ENCODE measurements at regions not wholly inside any gene's neighbourhood (a gene's known extent, or its start where the extent isn't known, plus 50 kb on each side); places are given as distances from the start of the nearest gene placed in this dataset.

DNA sequence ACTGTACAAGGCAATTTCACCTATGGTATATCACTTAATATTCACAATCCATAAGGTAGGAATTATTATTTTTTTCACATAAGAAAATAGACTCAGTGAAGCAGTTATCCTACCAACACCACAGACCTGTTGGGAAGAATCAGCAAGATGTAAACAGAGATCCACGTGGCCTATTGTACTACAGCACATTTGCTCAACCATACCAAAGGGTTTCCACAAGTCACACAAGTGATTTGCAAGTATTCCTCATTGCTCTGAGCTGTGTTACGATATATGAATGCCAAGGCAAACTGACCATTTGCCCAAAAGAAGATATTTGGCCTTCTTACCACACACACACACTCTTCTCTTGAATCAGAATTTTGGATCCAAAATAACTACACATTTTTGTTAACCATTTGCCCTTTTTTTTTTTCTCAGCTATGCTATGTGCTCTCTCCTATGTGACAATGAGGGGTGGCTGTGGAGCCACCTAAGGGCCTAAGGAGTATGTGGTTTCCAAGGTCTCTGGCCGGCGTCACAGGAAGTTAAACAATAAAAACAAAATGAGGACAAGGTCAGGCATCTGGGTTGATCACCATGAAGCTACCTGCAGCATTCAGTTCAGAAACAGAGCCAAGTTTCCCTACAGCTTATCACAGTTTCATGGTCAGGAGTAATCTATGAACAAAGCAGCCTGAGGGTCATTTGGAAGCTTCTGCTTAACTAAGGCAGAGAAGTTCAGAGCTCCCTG lies 171.0 kb upstream of the FREM1 start:
- DNase-seq (ENCODE audit: extremely low read depth in 1 of 4, low spot score in 3 of 4): no peak
- no peaks in the 10 kb centered on the region for H3K36me3 ChIP-seq (ENCODE audit: control insufficient read depth, insufficient read depth, low read length)
- no peak overlapping the region for H3K4me2 ChIP-seq (ENCODE audit: insufficient read depth, low read length)
- TF ChIP-seq SAFB (IDR thresholded peaks at IDR 0.05; ENCODE audit: borderline replicate concordance, low read depth, low read length) (no peak), CREB1 (IDR thresholded peaks at IDR 0.05) (no peak), CREB1 (CRISPR knock-in tag; IDR thresholded peaks at IDR 0.05) (no peak), SIRT6 (IDR thresholded peaks at IDR 0.05; ENCODE audit: low read depth, low read length) (no peak)
- no peak for FAIRE-seq
- H4K20me1 ChIP-seq (replicated peaks; ENCODE audit: control insufficient read depth, insufficient read depth, low read length): no peaks in the 10 kb centered on the region
- CTCF ChIA-PET (ENCODE audit: low intra/inter-chr PET ratio): no interaction called here
- no peaks in the 10 kb centered on the region for H3K9me1 ChIP-seq (ENCODE audit: control insufficient read depth, insufficient read depth, low read length)
- no peaks in the 10 kb centered on the region for H3K9me3 ChIP-seq (replicated peaks; ENCODE audit: control insufficient read depth, insufficient read depth, low read depth, low read length)
- no TSS peak for BruUV-seq (replicated peaks)
- no peak overlapping the region for H3K4me3 ChIP-seq
- in situ Hi-C loops (cut with MboI) (no loop called here), intact Hi-C loops (cut with micrococcal nuclease) (no loop called here)
- no peak for ATAC-seq
- H3K27me3 ChIP-seq (ENCODE audit: control insufficient read depth in 2 of 2, insufficient read depth in 2 of 2, low read length in 2 of 2): no peaks in the 10 kb centered on the region
- H3K9ac ChIP-seq (ENCODE audit: insufficient read depth in 1 of 2, low read depth in 2 of 2, low read length in 2 of 2): no peak overlapping the region
- no peaks in the 10 kb centered on the region for H3K4me1 ChIP-seq (replicated peaks in 1 of 2; ENCODE audit: control insufficient read depth in 2 of 2, insufficient read depth in 2 of 2, low read length in 2 of 2)
- POLR2A ChIA-PET: no interaction called here
- WGBS (ENCODE audit: insufficient coverage, low coverage, missing lambda C conversion rate): 0% methylated on average over 4 of the region's 4 CpGs
- no peaks in the 10 kb centered on the region for H3K79me2 ChIP-seq (ENCODE audit: control insufficient read depth, insufficient read depth, low read length)
- H3K27ac ChIP-seq (ENCODE audit: extremely low read depth, low read depth, low read length): no peak overlapping the region
- H2AFZ ChIP-seq (ENCODE audit: low read depth, low read length): no peak overlapping the region

DNA sequence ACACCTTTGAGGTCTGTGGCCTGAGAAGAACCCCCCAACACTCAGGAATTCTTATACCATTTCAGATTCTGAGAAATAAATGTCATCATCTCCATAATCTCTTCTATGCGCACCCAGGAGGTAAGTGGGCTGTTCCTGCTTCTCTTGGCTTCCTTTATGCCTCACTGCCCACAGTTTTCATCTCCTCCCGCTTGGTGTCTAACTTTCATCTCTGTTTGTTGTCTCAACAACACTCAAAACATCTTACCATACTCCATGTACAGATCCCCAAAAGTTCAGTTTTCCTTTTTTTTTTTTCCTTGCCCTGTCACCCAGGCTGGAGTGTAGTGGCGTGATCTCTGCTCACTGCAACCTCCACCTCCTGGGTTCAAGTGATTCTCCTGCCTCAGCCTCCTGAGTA lies 170.2 kb upstream of the FREM1 start:
- Histone ChIP-seq H3K4me2 (ENCODE audit: insufficient read depth, low read length) (no peak overlapping the region), H3K4me1 (replicated peaks in 1 of 2; ENCODE audit: control insufficient read depth in 2 of 2, insufficient read depth in 2 of 2, low read length in 2 of 2) (no peaks in the 10 kb centered on the region), H3K9me1 (ENCODE audit: control insufficient read depth, insufficient read depth, low read length) (no peaks in the 10 kb centered on the region), H3K27ac (ENCODE audit: extremely low read depth, low read depth, low read length) (no peak overlapping the region), H2AFZ (ENCODE audit: low read depth, low read length) (no peak overlapping the region), H3K36me3 (ENCODE audit: control insufficient read depth, insufficient read depth, low read length) (no peaks in the 10 kb centered on the region), H3K9me3 (replicated peaks; ENCODE audit: control insufficient read depth, insufficient read depth, low read depth, low read length) (no peaks in the 10 kb centered on the region), H3K4me3 (no peak overlapping the region), H3K79me2 (ENCODE audit: control insufficient read depth, insufficient read depth, low read length) (no peaks in the 10 kb centered on the region), H4K20me1 (replicated peaks; ENCODE audit: control insufficient read depth, insufficient read depth, low read length) (no peaks in the 10 kb centered on the region), H3K9ac (ENCODE audit: insufficient read depth in 1 of 2, low read depth in 2 of 2, low read length in 2 of 2) (no peak overlapping the region), H3K27me3 (ENCODE audit: control insufficient read depth in 2 of 2, insufficient read depth in 2 of 2, low read length in 2 of 2) (no peaks in the 10 kb centered on the region)
- no TSS peak for BruUV-seq (replicated peaks)
- WGBS (ENCODE audit: insufficient coverage, low coverage, missing lambda C conversion rate): 0% methylated on average over 2 of the region's 3 CpGs
- POLR2A ChIA-PET: no interaction called here
- no peak for TF ChIP-seq SOX6 (IDR thresholded peaks at IDR 0.05)
- no peak for TF ChIP-seq TFAM (CRISPR knock-in tag; conservative IDR thresholded peaks at IDR 0.05)
- TF ChIP-seq U2AF2 (optimal IDR thresholded peaks at IDR 0.05; ENCODE audit: low read depth, low read length): no peak
- no peak for TF ChIP-seq NR2C1 (IDR thresholded peaks at IDR 0.05)
- no peak for TF ChIP-seq NR2C1 (tag; IDR thresholded peaks at IDR 0.05)
- no peak for TF ChIP-seq SMC3 (conservative IDR thresholded peaks at IDR 0.05; ENCODE audit: insufficient read depth, low read depth, low read length)
- TF ChIP-seq NFXL1 (CRISPR knock-in tag; IDR thresholded peaks at IDR 0.05): no peak
- TF ChIP-seq, protein P1, sequence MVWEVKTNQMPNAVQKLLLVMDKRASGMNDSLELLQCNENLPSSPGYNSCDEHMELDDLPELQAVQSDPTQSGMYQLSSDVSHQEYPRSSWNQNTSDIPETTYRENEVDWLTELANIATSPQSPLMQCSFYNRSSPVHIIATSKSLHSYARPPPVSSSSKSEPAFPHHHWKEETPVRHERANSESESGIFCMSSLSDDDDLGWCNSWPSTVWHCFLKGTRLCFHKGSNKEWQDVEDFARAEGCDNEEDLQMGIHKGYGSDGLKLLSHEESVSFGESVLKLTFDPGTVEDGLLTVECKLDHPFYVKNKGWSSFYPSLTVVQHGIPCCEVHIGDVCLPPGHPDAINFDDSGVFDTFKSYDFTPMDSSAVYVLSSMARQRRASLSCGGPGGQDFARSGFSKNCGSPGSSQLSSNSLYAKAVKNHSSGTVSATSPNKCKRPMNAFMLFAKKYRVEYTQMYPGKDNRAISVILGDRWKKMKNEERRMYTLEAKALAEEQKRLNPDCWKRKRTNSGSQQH (CRISPR knock-in tag; IDR thresholded peaks at IDR 0.05): no peak
- TF ChIP-seq CBFA2T2 (conservative IDR thresholded peaks at IDR 0.05): no peak
- no peak for TF ChIP-seq NR1H2 (CRISPR knock-in tag; IDR thresholded peaks at IDR 0.05)
- TF ChIP-seq MAFF (IDR thresholded peaks at IDR 0.05; ENCODE audit: low read length): no peak
- DNase-seq (ENCODE audit: extremely low read depth in 1 of 4, low spot score in 3 of 4): no peak
- in situ Hi-C loops (cut with MboI) (no loop called here), intact Hi-C loops (cut with micrococcal nuclease) (no loop called here)
- FAIRE-seq: no peak
- CTCF ChIA-PET (ENCODE audit: low intra/inter-chr PET ratio): no interaction called here
- no peak for ATAC-seq

All from K562 (cell line).